WERI-Rb-1 (cell line): ENCODE measurements at regions not wholly inside any gene's neighbourhood (a gene's known extent, or its start where the extent isn't known, plus 50 kb on each side); places are given as distances from the start of the nearest gene placed in this dataset.

ENCODE experiments used
- DNase-seq: peaks from one replicate; pipeline ENCODE4 v3.0.0-alpha.2; 2020
- H3K27ac ChIP-seq: fragments of 250-450 bp; sonication (Bioruptor Pico); 2 replicates; pipeline ENCODE4 v1.5.1; 2020; ENCODE audit warnings: mild to moderate bottlenecking, moderate library complexity
- H3K27me3 ChIP-seq: fragments of 250-450 bp; sonication (Bioruptor Pico); 2 replicates; pipeline ENCODE4 v1.5.1; 2021; ENCODE audit warnings: mild to moderate bottlenecking, low read depth, moderate library complexity; ENCODE audit not compliant: insufficient read depth, severe bottlenecking
- H3K36me3 ChIP-seq: fragments of 250-450 bp; sonication (Bioruptor Pico); 2 replicates; pipeline ENCODE4 v1.5.1; 2020; ENCODE audit warnings: mild to moderate bottlenecking, moderate library complexity
- H3K4me3 ChIP-seq: 2 replicates; pipeline ENCODE4 v1.5.1; 2011; ENCODE audit warnings: low read depth, mild to moderate bottlenecking, control low read depth, low read length
- H3K9me3 ChIP-seq: fragments of 250-450 bp; sonication (Bioruptor Pico); 2 replicates; pipeline ENCODE4 v1.5.1; 2021; ENCODE audit warnings: mild to moderate bottlenecking, moderate library complexity; ENCODE audit not compliant: severe bottlenecking
- TF ChIP-seq, protein P1 (sequence below): IDR thresholded peaks from 2 replicates; pipeline ENCODE4 v1.5.1; 2011; ENCODE audit warnings: low read depth, mild to moderate bottlenecking, control low read depth, inconsistent platforms, low read length

- H3K27ac ChIP-seq: no peak overlapping the region
- TF ChIP-seq, protein P1, sequence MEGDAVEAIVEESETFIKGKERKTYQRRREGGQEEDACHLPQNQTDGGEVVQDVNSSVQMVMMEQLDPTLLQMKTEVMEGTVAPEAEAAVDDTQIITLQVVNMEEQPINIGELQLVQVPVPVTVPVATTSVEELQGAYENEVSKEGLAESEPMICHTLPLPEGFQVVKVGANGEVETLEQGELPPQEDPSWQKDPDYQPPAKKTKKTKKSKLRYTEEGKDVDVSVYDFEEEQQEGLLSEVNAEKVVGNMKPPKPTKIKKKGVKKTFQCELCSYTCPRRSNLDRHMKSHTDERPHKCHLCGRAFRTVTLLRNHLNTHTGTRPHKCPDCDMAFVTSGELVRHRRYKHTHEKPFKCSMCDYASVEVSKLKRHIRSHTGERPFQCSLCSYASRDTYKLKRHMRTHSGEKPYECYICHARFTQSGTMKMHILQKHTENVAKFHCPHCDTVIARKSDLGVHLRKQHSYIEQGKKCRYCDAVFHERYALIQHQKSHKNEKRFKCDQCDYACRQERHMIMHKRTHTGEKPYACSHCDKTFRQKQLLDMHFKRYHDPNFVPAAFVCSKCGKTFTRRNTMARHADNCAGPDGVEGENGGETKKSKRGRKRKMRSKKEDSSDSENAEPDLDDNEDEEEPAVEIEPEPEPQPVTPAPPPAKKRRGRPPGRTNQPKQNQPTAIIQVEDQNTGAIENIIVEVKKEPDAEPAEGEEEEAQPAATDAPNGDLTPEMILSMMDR: no peak
- no peak for DNase-seq
- H3K36me3 ChIP-seq: no peaks in the 10 kb centered on the region
- no peaks in the 10 kb centered on the region for H3K9me3 ChIP-seq
- no peaks in the 10 kb centered on the region for H3K27me3 ChIP-seq
- no peak overlapping the region for H3K4me3 ChIP-seq
Observed at GRCh38 chr21:38930066-38930465, 124.3 kb downstream of the ETS2 start.

DNA sequence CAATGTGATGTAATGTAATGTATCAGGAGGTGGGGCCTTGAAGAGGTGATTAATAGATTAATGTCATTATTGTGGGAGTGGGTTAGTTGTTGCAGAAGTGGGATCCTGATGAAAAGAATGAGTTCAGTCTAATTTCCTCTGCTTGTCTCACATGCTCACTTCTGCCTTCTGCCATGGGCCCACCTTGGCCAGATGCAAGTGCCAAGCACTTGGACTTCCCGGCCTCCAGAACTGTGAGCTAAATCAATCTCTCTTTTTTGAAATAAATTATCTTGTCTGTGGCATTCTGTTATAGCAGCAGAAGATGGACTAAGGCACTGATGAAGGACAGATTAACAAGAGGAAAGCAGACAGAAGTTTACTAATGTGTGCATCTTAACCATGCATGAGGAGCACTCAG lies 123.9 kb downstream of the ETS2 start:
- no peak overlapping the region for H3K4me3 ChIP-seq
- H3K9me3 ChIP-seq: no peaks in the 10 kb centered on the region
- no peaks in the 10 kb centered on the region for H3K36me3 ChIP-seq
- TF ChIP-seq, protein P1: no peak
- H3K27ac ChIP-seq: no peak overlapping the region
- no peaks in the 10 kb centered on the region for H3K27me3 ChIP-seq
- no peak for DNase-seq

- DNase-seq: no peak
- no peak overlapping the region for H3K27ac ChIP-seq
- TF ChIP-seq, protein P1: no peak
- H3K36me3 ChIP-seq: no peaks in the 10 kb centered on the region
- no peak overlapping the region for H3K4me3 ChIP-seq
- no peaks in the 10 kb centered on the region for H3K9me3 ChIP-seq
- H3K27me3 ChIP-seq: no peaks in the 10 kb centered on the region
Observed at GRCh38 chr21:38929142-38929541, 123.4 kb downstream of the ETS2 start.

- no peak overlapping the region for H3K27ac ChIP-seq
- TF ChIP-seq, protein P1: no peak
- no peak for DNase-seq
- no peaks in the 10 kb centered on the region for H3K27me3 ChIP-seq
- no peaks in the 10 kb centered on the region for H3K36me3 ChIP-seq
- no peaks in the 10 kb centered on the region for H3K9me3 ChIP-seq
- H3K4me3 ChIP-seq: no peak overlapping the region
Observed at GRCh38 chr21:38927776-38928175, 122.0 kb downstream of the ETS2 start.

GRCh38 chr21:38925923-38926322 lies 120.2 kb downstream of the ETS2 start:
- Histone ChIP-seq H3K36me3 (no peaks in the 10 kb centered on the region), H3K4me3 (no peak overlapping the region), H3K9me3 (peaks cover 3% of the 10 kb centered on the region), H3K27ac (no peak overlapping the region), H3K27me3 (no peaks in the 10 kb centered on the region)
- TF ChIP-seq, protein P1: no peak
- DNase-seq: no peak

- TF ChIP-seq, protein P1: no peak
- Histone ChIP-seq H3K36me3 (no peaks in the 10 kb centered on the region), H3K27ac (no peak overlapping the region), H3K9me3 (peaks cover 3% of the 10 kb centered on the region), H3K27me3 (no peaks in the 10 kb centered on the region), H3K4me3 (no peak overlapping the region)
- no peak for DNase-seq
Observed at GRCh38 chr21:38925478-38925877, 119.7 kb downstream of the ETS2 start.
